ENCODE measurements at regions not wholly inside any gene's neighbourhood (a gene's known extent, or its start where the extent isn't known, plus 50 kb on each side); places are given as distances from the start of the nearest gene placed in this dataset.
"Not testable (repeated sequence)": the region's sequence is repeated elsewhere in the genome, so short reads cannot be mapped to it uniquely, and the experiment has no call there.

GRCh38 chr4:23504083-23504482 is 385.8 kb downstream of the PPARGC1A start:
- no peak for DNase-seq

- DNase-seq, result no peak
These were observed 388.9 kb downstream of the PPARGC1A start for GRCh38 chr4:23500894-23501449.

GRCh38 chr4:23485801-23486200 is 404.0 kb downstream of the PPARGC1A start:
- no peak for DNase-seq

GRCh38 chr4:23484689-23485088 is 405.2 kb downstream of the PPARGC1A start:
- DNase-seq, result no peak

- no peak for DNase-seq
These were observed 406.4 kb downstream of the PPARGC1A start for GRCh38 chr4:23483320-23483960.

GRCh38 chr4:23481566-23481965 is 408.3 kb downstream of the PPARGC1A start:
- DNase-seq, result no peak

GRCh38 chr4:23477905-23478304 is 411.9 kb downstream of the PPARGC1A start:
- no peak for DNase-seq

GRCh38 chr4:23476515-23477090 is 413.2 kb downstream of the PPARGC1A start:
- no peak for DNase-seq

GRCh38 chr4:23463071-23463470 is 426.8 kb downstream of the PPARGC1A start:
- DNase-seq, result no peak

- DNase-seq, result no peak
These were observed 431.8 kb downstream of the PPARGC1A start for GRCh38 chr4:23458054-23458453.

- no peak for DNase-seq
These were observed 433.0 kb downstream of the PPARGC1A start for GRCh38 chr4:23456864-23457263.

- DNase-seq, result no peak
These were observed 434.2 kb downstream of the PPARGC1A start for GRCh38 chr4:23455456-23456158.

- DNase-seq, result no peak
These were observed 448.2 kb downstream of the PPARGC1A start for GRCh38 chr4:23441530-23442069.

- no peak for DNase-seq
These were observed 451.1 kb downstream of the PPARGC1A start for GRCh38 chr4:23438764-23439163.

- DNase-seq, result no peak
These were observed 460.4 kb downstream of the PPARGC1A start for GRCh38 chr4:23429497-23429896.

- no peak for DNase-seq
These were observed 464.3 kb downstream of the PPARGC1A start for GRCh38 chr4:23425570-23425969.

GRCh38 chr4:23423540-23423939 is 466.3 kb downstream of the PPARGC1A start:
- DNase-seq, result no peak

- no peak for DNase-seq
These were observed 467.0 kb downstream of the PPARGC1A start for GRCh38 chr4:23422878-23423277.

GRCh38 chr4:23413631-23414030 is 476.2 kb downstream of the PPARGC1A start:
- DNase-seq, result no peak

- no peak for DNase-seq
These were observed 477.1 kb downstream of the PPARGC1A start for GRCh38 chr4:23412701-23413100.

GRCh38 chr4:23408913-23409312 is 480.9 kb downstream of the PPARGC1A start:
- not testable (repeated sequence) for DNase-seq

GRCh38 chr4:23401572-23401971 is 488.3 kb downstream of the PPARGC1A start:
- no peak for DNase-seq

GRCh38 chr4:23392860-23393458 is 496.9 kb downstream of the PPARGC1A start:
- no peak for DNase-seq

All from HCEC 1CT (cell line).